ENCODE measurements at regions not wholly inside any gene's neighbourhood (a gene's known extent, or its start where the extent isn't known, plus 50 kb on each side); places are given as distances from the start of the nearest gene placed in this dataset.
"Not testable (repeated sequence)": the region's sequence is repeated elsewhere in the genome, so short reads cannot be mapped to it uniquely, and the experiment has no call there.

DNA sequence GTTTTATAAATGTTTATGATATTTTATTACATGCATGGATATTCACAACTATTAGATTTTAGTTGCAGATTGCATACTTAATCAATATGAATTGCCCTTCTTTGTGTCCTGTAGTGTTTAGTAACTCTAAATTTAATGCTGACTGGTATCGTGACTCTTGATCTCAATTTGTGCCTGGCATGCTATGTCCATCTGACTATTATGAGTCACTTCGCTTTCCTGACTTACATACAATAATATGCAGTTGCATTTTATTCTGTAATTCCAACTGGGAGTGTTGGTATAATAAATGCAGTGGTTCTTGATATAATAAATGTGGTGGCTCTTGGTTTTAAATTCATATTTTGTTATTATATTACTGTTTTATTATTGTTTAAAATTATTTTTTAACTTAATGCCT is 277.5 kb downstream of the LIG4 start:
- H3K27ac ChIP-seq = no peak overlapping the region
- intact Hi-C loops (cut with DNase I) = no loop called here
- H3K4me1 ChIP-seq = no peaks in the 10 kb centered on the region
- H3K4me3 ChIP-seq = no peak overlapping the region
- DNase-seq (no peak), ATAC-seq (no peak)
- TF ChIP-seq, protein P1, sequence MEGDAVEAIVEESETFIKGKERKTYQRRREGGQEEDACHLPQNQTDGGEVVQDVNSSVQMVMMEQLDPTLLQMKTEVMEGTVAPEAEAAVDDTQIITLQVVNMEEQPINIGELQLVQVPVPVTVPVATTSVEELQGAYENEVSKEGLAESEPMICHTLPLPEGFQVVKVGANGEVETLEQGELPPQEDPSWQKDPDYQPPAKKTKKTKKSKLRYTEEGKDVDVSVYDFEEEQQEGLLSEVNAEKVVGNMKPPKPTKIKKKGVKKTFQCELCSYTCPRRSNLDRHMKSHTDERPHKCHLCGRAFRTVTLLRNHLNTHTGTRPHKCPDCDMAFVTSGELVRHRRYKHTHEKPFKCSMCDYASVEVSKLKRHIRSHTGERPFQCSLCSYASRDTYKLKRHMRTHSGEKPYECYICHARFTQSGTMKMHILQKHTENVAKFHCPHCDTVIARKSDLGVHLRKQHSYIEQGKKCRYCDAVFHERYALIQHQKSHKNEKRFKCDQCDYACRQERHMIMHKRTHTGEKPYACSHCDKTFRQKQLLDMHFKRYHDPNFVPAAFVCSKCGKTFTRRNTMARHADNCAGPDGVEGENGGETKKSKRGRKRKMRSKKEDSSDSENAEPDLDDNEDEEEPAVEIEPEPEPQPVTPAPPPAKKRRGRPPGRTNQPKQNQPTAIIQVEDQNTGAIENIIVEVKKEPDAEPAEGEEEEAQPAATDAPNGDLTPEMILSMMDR (IDR thresholded peaks at IDR 0.05) = no peak
- H3K36me3 ChIP-seq = no peaks in the 10 kb centered on the region
- no peaks in the 10 kb centered on the region for H3K27me3 ChIP-seq
- peaks cover 0 to 19% of the 10 kb centered on the region in 2 donors for H3K9me3 ChIP-seq

DNA sequence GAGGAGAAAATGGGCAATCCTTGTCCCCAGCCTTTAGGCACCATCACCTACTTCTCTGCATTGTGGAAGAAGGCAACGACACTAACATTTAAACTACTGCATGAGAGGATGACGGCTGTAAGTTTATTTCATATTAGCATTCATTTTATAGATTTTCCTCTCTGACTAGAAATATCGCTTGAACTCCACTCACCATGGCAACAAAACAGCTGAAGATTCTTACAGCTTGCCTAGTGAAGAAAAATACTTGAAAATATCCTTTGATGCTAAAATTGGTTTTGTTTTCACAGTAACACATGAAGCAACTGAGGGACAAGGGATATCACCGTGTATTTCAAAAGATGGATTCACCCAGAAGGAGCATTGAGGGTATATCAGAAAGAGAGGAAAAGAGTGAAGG is 284.3 kb downstream of the LIG4 start:
- TF ChIP-seq, protein P1 (IDR thresholded peaks at IDR 0.05) = no peak
- H3K27me3 ChIP-seq = no peaks in the 10 kb centered on the region
- DNase-seq (no peak), ATAC-seq (no peak)
- intact Hi-C loops (cut with DNase I) = no loop called here
- H3K4me1 ChIP-seq = no peaks in the 10 kb centered on the region
- H3K9me3 ChIP-seq = peaks cover 0 to 13% of the 10 kb centered on the region in 2 donors
- H3K27ac ChIP-seq = no peak overlapping the region
- no peak overlapping the region for H3K4me3 ChIP-seq
- H3K36me3 ChIP-seq = no peaks in the 10 kb centered on the region

DNA sequence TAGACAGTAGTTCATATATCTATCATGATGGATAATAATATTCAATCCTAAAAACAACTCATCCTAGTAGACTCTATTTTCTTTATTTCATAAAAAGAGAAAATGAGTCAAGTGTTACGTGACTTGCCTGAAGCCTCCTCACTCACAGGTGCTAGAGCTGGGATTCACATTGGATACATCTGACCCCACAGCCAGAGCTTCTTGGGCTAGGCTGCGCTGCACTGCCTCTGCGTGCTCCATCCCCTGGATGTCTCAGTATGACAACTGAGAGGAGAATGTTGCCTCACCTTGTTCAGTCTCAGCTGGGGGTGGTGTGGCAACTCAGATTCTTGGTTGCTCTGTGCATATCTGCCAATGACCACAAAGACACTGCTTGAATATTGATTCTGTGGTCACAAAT is 286.6 kb downstream of the LIG4 start:
- intact Hi-C loops (cut with DNase I) = no loop called here
- no peak for ATAC-seq
- TF ChIP-seq, protein P1 (IDR thresholded peaks at IDR 0.05) = no peak
- Histone ChIP-seq H3K27me3 (no peaks in the 10 kb centered on the region), H3K36me3 (no peaks in the 10 kb centered on the region), H3K9me3 (peaks cover 0 to 13% of the 10 kb centered on the region in 2 donors), H3K4me1 (no peaks in the 10 kb centered on the region), H3K4me3 (no peak overlapping the region), H3K27ac (no peak overlapping the region)
- DNase-seq = no peak

DNA sequence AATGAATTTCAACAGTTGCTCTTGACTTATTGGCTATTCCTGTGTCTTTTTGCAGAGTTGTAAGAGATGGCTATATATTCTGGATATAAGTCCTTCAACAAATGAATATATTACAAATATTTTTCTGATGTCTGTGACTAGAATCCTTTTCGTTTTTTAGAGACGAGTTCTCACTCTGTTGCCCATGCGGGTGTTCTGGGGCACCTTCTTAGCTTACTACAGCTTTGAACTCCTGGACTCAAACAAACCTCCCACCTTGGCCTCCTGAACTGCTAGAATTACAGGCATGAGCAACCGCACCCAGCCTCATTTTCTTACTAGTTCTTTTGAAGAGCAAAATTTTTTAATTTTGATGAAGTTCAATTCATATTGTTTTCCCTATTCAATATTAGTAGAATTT is 287.8 kb downstream of the LIG4 start:
- Histone ChIP-seq H3K36me3 (no peaks in the 10 kb centered on the region), H3K27me3 (no peaks in the 10 kb centered on the region), H3K9me3 (peaks cover 0 to 13% of the 10 kb centered on the region in 2 donors), H3K4me1 (no peaks in the 10 kb centered on the region), H3K4me3 (no peak overlapping the region), H3K27ac (no peak overlapping the region)
- TF ChIP-seq, protein P1 (IDR thresholded peaks at IDR 0.05) = no peak
- ATAC-seq = no peak
- DNase-seq = no peak
- intact Hi-C loops (cut with DNase I) = no loop called here

DNA sequence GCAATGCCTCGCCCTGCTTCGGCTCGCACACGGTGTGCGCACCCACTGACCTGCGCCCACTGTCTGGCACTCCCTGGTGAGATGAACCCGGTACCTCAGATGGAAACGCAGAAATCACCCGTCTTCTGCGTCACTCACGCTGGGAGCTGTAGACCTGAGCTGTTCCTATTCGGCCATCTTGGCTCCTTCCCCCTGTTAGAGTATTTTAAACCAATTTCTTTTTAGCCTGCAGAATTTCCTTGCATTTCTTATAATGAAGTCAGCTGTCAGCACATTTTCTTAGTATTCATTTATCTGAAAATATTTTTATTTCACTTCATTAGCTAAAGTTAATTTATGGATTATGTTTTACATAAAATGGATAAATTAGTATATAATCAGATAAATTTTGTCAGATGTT is 288.8 kb downstream of the LIG4 start:
- H3K27ac ChIP-seq; H3K4me3 ChIP-seq; intact Hi-C loops (cut with DNase I); H3K27me3 ChIP-seq; H3K4me1 ChIP-seq; ATAC-seq; DNase-seq; H3K36me3 ChIP-seq: not testable (repeated sequence)
- H3K9me3 ChIP-seq = peaks cover 0 to 13% of the 10 kb centered on the region in 2 donors

DNA sequence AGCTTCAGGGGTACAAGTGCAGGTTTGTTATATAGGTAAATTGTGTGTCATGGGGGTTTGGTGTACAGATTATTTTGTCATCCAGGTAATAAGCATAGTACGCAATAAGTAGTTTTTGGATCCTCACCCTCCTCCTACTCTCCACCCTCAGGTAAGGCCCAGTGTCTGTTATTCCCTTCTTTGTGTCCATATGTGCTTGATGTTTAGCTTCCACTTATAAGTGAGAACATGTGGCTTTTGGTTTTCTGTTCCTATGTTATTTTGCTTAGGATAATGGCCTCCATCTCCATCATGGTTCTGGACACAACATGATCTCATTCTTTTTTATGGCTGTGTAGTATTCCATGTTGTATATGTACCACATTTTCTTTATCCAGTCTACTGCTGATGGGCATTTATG is 298.4 kb downstream of the LIG4 start:
- not testable (repeated sequence) for H3K9me3 ChIP-seq

More for the DNA sequence above, 298.4 kb downstream of the LIG4 start:
- H3K4me3 ChIP-seq; ATAC-seq; DNase-seq; H3K27ac ChIP-seq; H3K4me1 ChIP-seq; H3K36me3 ChIP-seq; H3K27me3 ChIP-seq; intact Hi-C loops (cut with DNase I): not testable (repeated sequence)

All from left lung (tissue), 4 donors.